Cardiac muscle cell (in vitro differentiated cells and primary cell): ENCODE measurements at regions not wholly inside any gene's neighbourhood (a gene's known extent, or its start where the extent isn't known, plus 50 kb on each side); places are given as distances from the start of the nearest gene placed in this dataset.

ENCODE experiments used
- DNase-seq, 2 donors: peaks; one replicate each; pipeline versions ENCODE4 v3.0.0 to v3.0.0-alpha.2; 2010 to 2017; ENCODE audit warnings: low read depth in 1 of 2, low spot score in 1 of 2
- H3K27ac ChIP-seq: fragments of 200-600 bp; sonication (generic); 2 replicates; pipeline ENCODE4 v1.5.1; 2016
- H3K27me3 ChIP-seq: fragments of 200-600 bp; sonication (generic); 2 replicates; pipeline ENCODE4 v1.6.0; 2016; ENCODE audit warnings: control low read depth
- H3K36me3 ChIP-seq: fragments of 200-600 bp; sonication (generic); 2 replicates; pipeline ENCODE4 v1.5.1; 2016; ENCODE audit warnings: control low read depth
- H3K4me1 ChIP-seq: fragments of 200-600 bp; sonication (generic); 2 replicates; pipeline ENCODE4 v1.8.1; 2017; ENCODE audit warnings: low read depth, mild to moderate bottlenecking, mixed run types
- H3K4me3 ChIP-seq: fragments of 200-600 bp; sonication (generic); 2 replicates; pipeline ENCODE4 v1.5.1; 2016; ENCODE audit warnings: mild to moderate bottlenecking
- H3K9me3 ChIP-seq: fragments of 200-600 bp; sonication (generic); 2 replicates; pipeline ENCODE4 v1.5.1; 2017; ENCODE audit warnings: low read depth, mild to moderate bottlenecking, control low read depth
- CTCF ChIP-seq: IDR thresholded peaks from 2 replicates; pipeline ENCODE4 v1.5.1; 2012; ENCODE audit warnings: low read depth, mild to moderate bottlenecking, low read length

- peak in 1 of 2 donors; percentile 43 for DNase-seq
- Histone ChIP-seq H3K4me1 (peaks cover 3% of the 10 kb centered on the region), H3K9me3 (no peaks in the 10 kb centered on the region), H3K27me3 (no peaks in the 10 kb centered on the region), H3K4me3 (no peak overlapping the region), H3K27ac (no peak overlapping the region), H3K36me3 (no peaks in the 10 kb centered on the region)
- TF ChIP-seq CTCF, result no peak
These were observed 77.5 kb upstream of the CLCN4 start for GRCh38 chrX:10079231-10079630.

GRCh38 chrX:10083809-10084208 is 73.0 kb upstream of the CLCN4 start:
- Histone ChIP-seq H3K27ac (no peak overlapping the region), H3K4me1 (peaks cover 3% of the 10 kb centered on the region), H3K4me3 (no peak overlapping the region), H3K27me3 (no peaks in the 10 kb centered on the region), H3K36me3 (no peaks in the 10 kb centered on the region), H3K9me3 (no peaks in the 10 kb centered on the region)
- DNase-seq, result no peak
- TF ChIP-seq CTCF, result no peak

GRCh38 chrX:10085223-10085622 is 71.6 kb upstream of the CLCN4 start:
- Histone ChIP-seq H3K27me3 (no peaks in the 10 kb centered on the region), H3K27ac (no peak overlapping the region), H3K9me3 (no peaks in the 10 kb centered on the region), H3K36me3 (no peaks in the 10 kb centered on the region), H3K4me1 (peaks cover 3% of the 10 kb centered on the region), H3K4me3 (no peak overlapping the region)
- DNase-seq, result no peak
- no peak for TF ChIP-seq CTCF

- H3K36me3 ChIP-seq, result peaks cover under 1% of the 10 kb centered on the region
- H3K27me3 ChIP-seq, result no peaks in the 10 kb centered on the region
- DNase-seq, result no peak
- TF ChIP-seq CTCF, result no peak
- no peaks in the 10 kb centered on the region for H3K9me3 ChIP-seq
- H3K4me3 ChIP-seq, result no peak overlapping the region
- peaks cover 3% of the 10 kb centered on the region for H3K4me1 ChIP-seq
- no peak overlapping the region for H3K27ac ChIP-seq
These were observed 70.1 kb upstream of the CLCN4 start for GRCh38 chrX:10086676-10087075.

- TF ChIP-seq CTCF, result no peak
- Histone ChIP-seq H3K36me3 (peaks cover 4% of the 10 kb centered on the region), H3K4me1 (peaks cover 3% of the 10 kb centered on the region), H3K27me3 (no peaks in the 10 kb centered on the region), H3K27ac (no peak overlapping the region), H3K9me3 (no peaks in the 10 kb centered on the region), H3K4me3 (no peak overlapping the region)
- no peak for DNase-seq
These were observed 69.4 kb upstream of the CLCN4 start for GRCh38 chrX:10087391-10087790.

GRCh38 chrX:10089378-10089795 is 67.4 kb upstream of the CLCN4 start:
- H3K4me3 ChIP-seq, result no peak overlapping the region

More at GRCh38 chrX:10089378-10089795, 67.4 kb upstream of the CLCN4 start:
- no peak overlapping the region for H3K27ac ChIP-seq
- H3K27me3 ChIP-seq, result no peaks in the 10 kb centered on the region
- no peaks in the 10 kb centered on the region for H3K4me1 ChIP-seq
- DNase-seq, result peak in 1 of 2 donors; percentile 37
- no peak for TF ChIP-seq CTCF
- peaks cover 4% of the 10 kb centered on the region for H3K36me3 ChIP-seq
- H3K9me3 ChIP-seq, result no peaks in the 10 kb centered on the region
